K562 (cell line): ENCODE measurements at regions not wholly inside any gene's neighbourhood (a gene's known extent, or its start where the extent isn't known, plus 50 kb on each side); places are given as distances from the start of the nearest gene placed in this dataset.

Experiments used
- ADNP ChIP-seq: fragments of 200-800 bp; sonication (Bioruptor generic); IDR thresholded peaks from 2 replicates; pipeline ENCODE4 v1.6.1; 2016; ENCODE audit warnings: missing genetic modification characterization, missing compliant biosample characterization
- ATF1 ChIP-seq, 2 experiments: fragments of 450-650 bp in 1 of 2; IDR thresholded peaks; 2 replicates each; pipeline ENCODE4 v1.6.1; 2016; ENCODE audit warnings: missing compliant biosample characterization in 1 of 2, missing genetic modification characterization in 1 of 2
- ATF4 ChIP-seq: fragments of 450-650 bp; formaldehyde crosslinking; IDR thresholded peaks from 2 replicates; pipeline ENCODE4 v1.4.0; 2022; ENCODE audit warnings: mild to moderate bottlenecking, moderate library complexity
- BCOR ChIP-seq: fragments of 450-650 bp; IDR thresholded peaks from 2 replicates; pipeline ENCODE4 v1.6.1; 2016
- CHD4 ChIP-seq: fragments of 200-600 bp; sonication (generic); IDR thresholded peaks from 3 replicates; pipeline ENCODE4 v1.6.1; 2012; ENCODE audit warnings: low read depth, mild to moderate bottlenecking, mixed read lengths, low read length, inconsistent platforms; ENCODE audit not compliant: insufficient read depth, insufficient replicate concordance, poor library complexity, severe bottlenecking
- ELF1 ChIP-seq: fragments of 200-800 bp; sonication (Bioruptor generic); IDR thresholded peaks from 2 replicates; pipeline ENCODE4 v1.6.1; 2016; ENCODE audit warnings: missing genetic modification characterization, missing compliant biosample characterization
- FOSL1 ChIP-seq: fragments of 200-800 bp; sonication (Bioruptor generic); conservative IDR thresholded peaks from 2 replicates; pipeline ENCODE4 v1.6.1; 2016; ENCODE audit warnings: missing genetic modification characterization, missing compliant biosample characterization
- JUN ChIP-seq, 2 experiments: sonication (generic) in 1 of 2; formaldehyde crosslinking in 1 of 2; IDR thresholded peaks; 2 replicates each; pipeline versions ENCODE4 v1.6.1 to v1.8.0; 2012 to 2022; ENCODE audit warnings: borderline replicate concordance in 2 of 2, mild to moderate bottlenecking in 2 of 2, improper control_type of control experiment in 1 of 2, low read depth in 1 of 2, low read length in 1 of 2, missing genetic modification reagents in 1 of 2
- KDM1A ChIP-seq, 2 experiments: fragments of 450-650 bp; IDR thresholded peaks; 2 replicates each; pipeline ENCODE4 v1.6.1; 2016; ENCODE audit warnings: mild to moderate bottlenecking in 2 of 2
- MAZ ChIP-seq, 2 experiments: fragments of 450-650 bp in 1 of 2; sonication (generic) in 1 of 2; formaldehyde crosslinking; IDR thresholded peaks in 1 of 2; conservative IDR thresholded peaks in 1 of 2; 2 replicates each; pipeline versions ENCODE4 v1.4.0 to v1.5.0; 2020; ENCODE audit warnings: mild to moderate bottlenecking in 1 of 2, missing genetic modification reagents in 1 of 2
- PHB2 ChIP-seq: fragments of 450-650 bp; IDR thresholded peaks from 2 replicates; pipeline ENCODE4 v1.6.1; 2017; ENCODE audit warnings: low read depth
- PML ChIP-seq: IDR thresholded peaks from 2 replicates; pipeline ENCODE4 v1.6.1; 2012; ENCODE audit warnings: low read length, inconsistent platforms
- TRIM25 ChIP-seq: fragments of 450-650 bp; IDR thresholded peaks from 2 replicates; pipeline ENCODE4 v1.7.0; 2016; ENCODE audit warnings: borderline replicate concordance
- U2AF2 ChIP-seq: fragments of 200-400 bp; formaldehyde crosslinking; optimal IDR thresholded peaks from 2 replicates; pipeline ENCODE3; 2017; ENCODE audit warnings: low read depth, mild to moderate bottlenecking, low read length
- VEZF1 ChIP-seq: fragments of 200-800 bp; sonication (Bioruptor generic); IDR thresholded peaks from 2 replicates; pipeline ENCODE4 v1.6.1; 2017; ENCODE audit warnings: missing genetic modification characterization, missing compliant biosample characterization
- ZBTB49 ChIP-seq: sonication (generic); formaldehyde crosslinking; IDR thresholded peaks from 2 replicates; pipeline ENCODE4 v1.8.0; 2022; ENCODE audit warnings: missing genetic modification reagents, mild to moderate bottlenecking, borderline replicate concordance
- ZFP1 ChIP-seq: fragments of 450-650 bp; formaldehyde crosslinking; IDR thresholded peaks from 2 replicates; pipeline ENCODE4 v1.4.0; 2020; ENCODE audit warnings: mild to moderate bottlenecking, mixed read lengths
- ZNF121 ChIP-seq: sonication (generic); formaldehyde crosslinking; conservative IDR thresholded peaks from 2 replicates; pipeline ENCODE4 v1.8.0; 2022; ENCODE audit warnings: missing genetic modification reagents
- ZNF324 ChIP-seq: fragments of 250-450 bp; sonication (Bioruptor Pico); IDR thresholded peaks from 2 replicates; pipeline ENCODE4 v1.4.0; 2020; ENCODE audit warnings: mild to moderate bottlenecking
- ZNF507 ChIP-seq: conservative IDR thresholded peaks from 2 replicates; pipeline ENCODE4 v1.6.1; 2017; ENCODE audit warnings: missing genetic modification characterization, missing compliant biosample characterization

- TF ChIP-seq MAZ (CRISPR knock-in tag; conservative IDR thresholded peaks at IDR 0.05 in 1 of 2, IDR thresholded peaks at IDR 0.05 in 1 of 2) (no peak), ATF4 (no peak), BCOR (peak; percentile 74; the same call in 1 of the 2 replicates), KDM1A (IDR thresholded peaks at IDR 0.05) (peak in 1 of 2 experiments; percentile 50; a peak in 2 of 4 replicates), CHD4 (peak; percentile 30), PML (no peak), ELF1 (tag) (no peak), PHB2 (no peak), ZFP1 (no peak), ADNP (tag) (peak; percentile 66; the same call in 1 of the 2 replicates), ATF1 (CRISPR knock-in tag; IDR thresholded peaks at IDR 0.05) (no peak), ATF1 (tag; IDR thresholded peaks at IDR 0.05) (no peak), JUN (IDR thresholded peaks at IDR 0.05; ENCODE audit: borderline replicate concordance, low read depth, low read length) (no peak), JUN (CRISPR knock-in tag; IDR thresholded peaks at IDR 0.05; ENCODE audit: borderline replicate concordance) (no peak), ZNF121 (CRISPR knock-in tag) (no peak), TRIM25 (no peak), VEZF1 (no peak), ZBTB49 (CRISPR knock-in tag) (no peak), FOSL1 (tag) (no peak), ZNF507 (tag) (no peak), ZNF324 (CRISPR knock-in tag) (no peak), U2AF2 (no peak)
Measured at GRCh38 chr10:78964274-78964951, 104.4 kb upstream of the ZMIZ1 start (continued).
